Testis (tissue), 2 donors: ENCODE measurements at regions not wholly inside any gene's neighbourhood (a gene's known extent, or its start where the extent isn't known, plus 50 kb on each side); places are given as distances from the start of the nearest gene placed in this dataset.

Experiments used
- CTCF ChIP-seq, 3 experiments: fragments of 450-650 bp in 2 of 3; fragments of 200-600 bp in 1 of 3; sonication (generic) in 1 of 3; IDR thresholded peaks; one replicate each; pipeline ENCODE4 v1.5.1; 2016 to 2019; ENCODE audit warnings: antibody characterized with exemption in 3 of 3, mild to moderate bottlenecking in 2 of 3, moderate library complexity in 1 of 3
- POLR2A ChIP-seq: fragments of 450-650 bp; IDR thresholded peaks from one replicate; pipeline ENCODE4 v1.6.1; 2017; ENCODE audit warnings: antibody characterized with exemption, mild to moderate bottlenecking, moderate library complexity

- TF ChIP-seq CTCF (IDR thresholded peaks at IDR 0.05) = no peak
- TF ChIP-seq POLR2A = no peak
Observed at GRCh38 chr9:108720191-108720642, 135.6 kb downstream of the ACTL7B start.
